HS-27A (cell line): ENCODE measurements at regions not wholly inside any gene's neighbourhood (a gene's known extent, or its start where the extent isn't known, plus 50 kb on each side); places are given as distances from the start of the nearest gene placed in this dataset.

Source experiments
- DNase-seq: peaks from one replicate; pipeline ENCODE4 v3.0.0-alpha.2; 2012; ENCODE audit warnings: low read depth, missing footprints

- no peak for DNase-seq
Observed at GRCh38 chr13:73293913-73294523, 235.2 kb downstream of the KLF5 start.

DNA sequence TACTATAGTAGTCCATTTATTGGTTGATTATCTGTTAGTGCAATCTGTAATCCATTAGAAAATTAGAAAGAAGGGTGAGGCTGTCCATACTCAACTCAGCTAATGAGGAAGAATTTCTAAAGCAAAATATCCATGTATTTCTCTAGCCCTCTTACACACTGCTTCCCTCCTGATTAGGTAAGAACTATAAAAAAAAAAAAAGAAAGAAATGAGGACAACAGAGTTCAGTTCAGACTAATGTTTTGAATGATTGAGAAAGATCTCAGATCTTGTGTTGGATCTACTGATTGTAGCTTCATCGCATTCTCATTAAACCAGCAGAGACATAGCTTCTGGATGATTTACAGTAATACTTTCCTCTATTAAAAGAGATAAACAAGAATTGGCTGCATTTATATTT, 233.3 kb downstream of the KLF5 start:
- no peak for DNase-seq

DNA sequence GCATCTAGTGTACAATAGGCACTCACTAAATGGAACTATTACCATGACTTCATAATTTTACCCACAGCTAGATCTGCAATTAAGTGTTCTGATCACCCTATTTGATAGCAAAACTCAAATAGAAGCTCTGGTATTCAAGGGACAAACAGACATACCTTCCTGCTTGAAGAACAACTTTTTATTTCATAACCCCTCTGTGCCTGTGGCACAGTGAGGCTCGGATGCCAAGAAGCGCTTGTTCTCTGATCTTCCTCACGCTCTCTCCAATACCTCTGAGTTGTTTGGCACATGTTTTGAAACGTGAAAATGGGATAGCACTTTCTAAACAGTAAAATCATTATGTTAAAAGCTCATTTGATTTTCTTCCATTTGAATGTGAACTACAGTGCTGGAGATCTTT, 232.0 kb downstream of the KLF5 start:
- DNase-seq, result no peak

DNA sequence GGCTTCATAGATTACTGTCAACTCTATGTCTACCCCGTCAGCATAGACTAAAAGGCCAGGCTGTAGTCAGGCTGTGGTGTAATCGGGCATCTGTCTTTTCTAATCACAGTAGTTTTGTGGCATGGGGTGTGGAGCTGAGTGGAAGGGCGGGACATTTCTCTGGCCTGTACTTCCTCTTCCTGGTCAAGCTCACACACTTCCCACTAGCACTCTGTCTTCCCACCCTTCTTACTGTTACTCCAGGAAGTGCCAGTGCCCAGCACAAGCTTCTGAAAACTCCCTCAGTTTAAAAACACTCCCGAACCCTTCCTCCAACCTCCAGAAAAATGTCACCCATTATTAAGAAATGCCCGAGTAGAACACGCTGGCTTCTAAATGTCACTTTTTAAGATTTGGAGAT, 229.8 kb downstream of the KLF5 start:
- DNase-seq, result no peak

GRCh38 chr13:73287831-73288230, 229.0 kb downstream of the KLF5 start:
- DNase-seq, result no peak

- DNase-seq, result no peak
Observed at GRCh38 chr13:73286942-73287620, 228.3 kb downstream of the KLF5 start.

DNA sequence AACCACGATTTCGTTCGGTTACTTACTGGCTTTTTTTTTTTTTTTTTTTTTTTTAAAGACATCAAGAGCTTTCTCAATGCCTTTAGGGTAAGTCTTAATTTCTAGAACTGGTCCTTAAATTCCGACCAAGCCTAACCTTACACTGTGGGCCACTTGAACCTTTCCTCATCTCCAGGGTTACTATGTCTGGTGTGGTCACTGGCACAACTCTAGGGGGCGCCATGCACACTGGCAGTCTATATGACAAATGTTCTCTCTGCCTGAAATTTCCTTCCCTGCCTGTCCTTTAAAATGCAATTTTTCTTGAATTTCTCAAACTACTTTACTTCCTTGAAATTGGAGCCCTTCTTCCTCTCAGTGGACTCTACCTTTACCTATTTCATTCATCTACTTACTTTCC, 227.4 kb downstream of the KLF5 start:
- no peak for DNase-seq

- DNase-seq, result no peak
Observed at GRCh38 chr13:73284081-73284874, 225.5 kb downstream of the KLF5 start.

- no peak for DNase-seq
Observed at GRCh38 chr13:73283636-73284035, 224.8 kb downstream of the KLF5 start.

GRCh38 chr13:73281746-73282145, 222.9 kb downstream of the KLF5 start:
- no peak for DNase-seq

GRCh38 chr13:73278186-73278585, 219.4 kb downstream of the KLF5 start:
- DNase-seq, result no peak

- no peak for DNase-seq
Observed at GRCh38 chr13:73275163-73275562, 216.4 kb downstream of the KLF5 start.

GRCh38 chr13:73274147-73274546, 215.3 kb downstream of the KLF5 start:
- DNase-seq, result peak; percentile 58

GRCh38 chr13:73273745-73274144, 214.9 kb downstream of the KLF5 start:
- DNase-seq, result peak; percentile 81

- DNase-seq, result no peak
Observed at GRCh38 chr13:73273276-73273675, 214.5 kb downstream of the KLF5 start.

DNA sequence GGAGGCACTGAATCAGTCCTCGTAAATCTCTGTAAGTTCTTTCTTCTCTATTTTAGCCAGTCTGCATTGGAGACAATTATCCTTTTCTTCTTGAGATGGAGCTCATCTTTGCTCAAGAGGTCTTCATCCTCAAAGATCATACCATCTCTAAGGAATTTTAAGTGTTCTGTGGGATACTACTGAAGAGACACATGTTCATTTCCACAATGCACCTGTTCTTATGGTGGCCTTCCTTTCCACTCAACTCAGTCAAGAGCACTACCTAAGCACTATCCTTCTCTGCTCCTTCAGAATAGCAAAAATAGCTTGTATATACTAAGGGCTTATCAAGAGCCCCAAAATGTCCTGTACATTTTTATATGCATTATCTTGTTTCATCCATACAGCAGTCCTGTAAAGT, 214.0 kb downstream of the KLF5 start:
- no peak for DNase-seq

DNA sequence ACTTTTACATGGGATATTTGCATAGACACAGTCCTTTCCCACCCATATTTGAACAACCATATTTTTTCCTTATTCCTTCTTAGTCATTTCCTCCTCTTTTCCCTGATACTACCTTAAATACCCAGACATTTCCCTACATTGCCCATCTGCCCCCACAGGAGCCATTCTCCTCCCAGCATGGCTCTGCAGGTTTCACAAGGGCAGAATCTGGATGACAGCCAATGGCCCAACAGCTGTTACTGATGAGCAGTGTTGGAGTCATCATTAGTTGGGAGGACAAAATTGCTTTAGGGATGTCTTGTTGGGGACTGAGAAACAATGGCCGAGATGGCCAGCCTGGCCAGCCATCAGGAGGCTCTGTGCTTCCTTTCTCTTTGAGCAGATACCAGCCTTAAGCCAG, 209.5 kb downstream of the KLF5 start:
- DNase-seq, result peak; percentile 47

GRCh38 chr13:73266640-73267180, 207.9 kb downstream of the KLF5 start:
- no peak for DNase-seq

- DNase-seq, result no peak
Observed at GRCh38 chr13:73262862-73263627, 204.2 kb downstream of the KLF5 start.

GRCh38 chr13:73261739-73262216, 203.0 kb downstream of the KLF5 start:
- DNase-seq, result no peak

- no peak for DNase-seq
Observed at GRCh38 chr13:73259061-73260017, 200.5 kb downstream of the KLF5 start.
